Natural killer cell (primary cell): ENCODE measurements at regions not wholly inside any gene's neighbourhood (a gene's known extent, or its start where the extent isn't known, plus 50 kb on each side); places are given as distances from the start of the nearest gene placed in this dataset.

Source experiments
- ATAC-seq, 3 donors: fragments of 150-1000 bp in 2 of 3; fragments of 200-7000 bp in 1 of 3; cut with Tn5 transposase; 1 replicate in 1 of 3; 2 replicates in 2 of 3; pipeline ENCODE4 v1.10.0; 2021; ENCODE audit warnings: mild to moderate bottlenecking in 2 of 3, moderate library complexity in 2 of 3
- DNase-seq, 2 donors: peaks; one replicate each; pipeline versions ENCODE4 v3.0.0 to v3.0.0-alpha.2; 2013 to 2021; ENCODE audit warnings: mixed read lengths in 1 of 2
- H3K27ac ChIP-seq: one replicate; pipeline ENCODE4 v1.5.1; 2013; ENCODE audit warnings: mild to moderate bottlenecking, low read length
- H3K27me3 ChIP-seq: one replicate; pipeline ENCODE4 v1.6.1; 2013; ENCODE audit warnings: low read length; ENCODE audit not compliant: control insufficient read depth, insufficient read depth
- H3K36me3 ChIP-seq: one replicate; pipeline ENCODE4 v1.6.1; 2013; ENCODE audit warnings: low read length; ENCODE audit not compliant: control insufficient read depth, insufficient read depth
- H3K4me1 ChIP-seq: one replicate; pipeline ENCODE4 v1.6.1; 2013; ENCODE audit warnings: low read length; ENCODE audit not compliant: control insufficient read depth, insufficient read depth
- H3K4me3 ChIP-seq: one replicate; pipeline ENCODE4 v1.5.1; 2013; ENCODE audit warnings: low read length
- H3K9me3 ChIP-seq: one replicate; pipeline ENCODE4 v1.6.1; 2013; ENCODE audit warnings: low read length; ENCODE audit not compliant: control insufficient read depth, insufficient read depth
- H3K27ac Mint-ChIP-seq, 2 donors: one replicate each; pipeline ENCODE4 v1.8.0; 2022; ENCODE audit warnings: mild to moderate bottlenecking in 2 of 2, mixed read lengths in 2 of 2, moderate library complexity in 1 of 2
- H3K27me3 Mint-ChIP-seq, 2 donors: one replicate each; pipeline ENCODE4 v1.8.0; 2022; ENCODE audit warnings: low read depth in 2 of 2, mixed read lengths in 2 of 2
- H3K36me3 Mint-ChIP-seq: one replicate; pipeline ENCODE4 v1.8.0; 2022; ENCODE audit warnings: mixed read lengths
- H3K4me1 Mint-ChIP-seq, 2 donors: one replicate each; pipeline ENCODE4 v1.8.0; 2022; ENCODE audit warnings: mixed read lengths in 2 of 2
- H3K4me3 Mint-ChIP-seq: one replicate; pipeline ENCODE4 v1.8.0; 2022; ENCODE audit warnings: mild to moderate bottlenecking, moderate library complexity, mixed read lengths
- H3K9me3 Mint-ChIP-seq, 2 donors: one replicate each; pipeline ENCODE4 v1.8.0; 2022; ENCODE audit warnings: mixed read lengths in 2 of 2
- CTCF ChIP-seq: fragments of 200-600 bp; IDR thresholded peaks from one replicate; pipeline ENCODE4 v1.8.0; 2022; ENCODE audit warnings: antibody characterized with exemption
- WGBS: methylation state at CpG from one replicate; pipeline ENCODE4 v1.1.7; 2013; ENCODE audit warnings: missing lambda C conversion rate; ENCODE audit not compliant: insufficient coverage; 5-methylcytosine and 5-hydroxymethylcytosine counted together
- intact Hi-C: fragments of 100-400 bp; cut with micrococcal nuclease; formaldehyde crosslinking; loops from one replicate; pipeline ENCODE4 v1.14.2; 2022

DNA sequence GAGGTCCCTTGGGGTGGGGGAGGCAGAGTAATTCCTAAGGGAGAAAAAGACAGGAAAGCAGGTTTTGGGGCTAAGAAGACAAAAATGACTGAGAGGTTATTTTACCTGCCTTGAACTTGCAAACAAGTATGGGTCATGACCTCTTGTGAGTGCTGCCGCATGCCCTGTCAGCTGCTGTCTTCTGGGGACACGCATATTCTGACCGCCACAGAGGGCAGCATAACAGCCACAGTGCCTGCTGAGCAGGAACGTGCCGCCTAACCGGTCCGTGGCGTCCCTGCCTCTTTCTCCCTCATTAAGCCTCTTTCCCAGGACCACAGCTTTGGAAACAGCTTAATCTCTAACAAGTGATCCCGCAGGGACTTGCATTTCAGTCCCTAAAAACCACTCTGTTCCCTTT, 51.3 kb upstream of the KCNA1 start:
- no peaks in the 10 kb centered on the region for H3K9me3 Mint-ChIP-seq
- H3K4me1 ChIP-seq = peaks cover 10% of the 10 kb centered on the region
- H3K36me3 Mint-ChIP-seq = no peaks in the 10 kb centered on the region
- H3K4me3 Mint-ChIP-seq = no peak overlapping the region
- peak overlapping the region in 1 of 2 donors; percentile 8 for H3K27ac Mint-ChIP-seq
- 39% methylated on average over 9 of the region's 9 CpGs for WGBS
- intact Hi-C loops = loop anchor here (5.0 kb wide), 2 partner anchors 144 to 224 kb away; no protein-coding TSS in a partner anchor
- H3K36me3 ChIP-seq = no peaks in the 10 kb centered on the region
- peaks cover 6% of the 10 kb centered on the region for H3K27me3 ChIP-seq
- H3K27ac ChIP-seq = no peak overlapping the region
- peaks cover 12 to 14% of the 10 kb centered on the region in 2 donors for H3K27me3 Mint-ChIP-seq
- TF ChIP-seq CTCF = no peak
- H3K9me3 ChIP-seq = no peaks in the 10 kb centered on the region
- H3K4me3 ChIP-seq = peak overlapping the region; percentile 16
- ATAC-seq = peak in 1 of 3 donors; percentile 17
- peaks cover 16 to 25% of the 10 kb centered on the region in 2 donors for H3K4me1 Mint-ChIP-seq
- DNase-seq = no peak

- no peak overlapping the region for H3K4me3 ChIP-seq
- intact Hi-C loops = loop anchor here (5.0 kb wide), 2 partner anchors 143 to 223 kb away; no protein-coding TSS in a partner anchor
- DNase-seq (no peak), ATAC-seq (no peak)
- H3K4me1 ChIP-seq = peaks cover 10% of the 10 kb centered on the region
- Mint-ChIP-seq H3K36me3 (no peaks in the 10 kb centered on the region), H3K4me3 (no peak overlapping the region), H3K27me3 (peaks cover 14 to 17% of the 10 kb centered on the region in 2 donors), H3K4me1 (peaks cover 16 to 25% of the 10 kb centered on the region in 2 donors), H3K27ac (no peak overlapping the region), H3K9me3 (no peaks in the 10 kb centered on the region)
- H3K36me3 ChIP-seq = no peaks in the 10 kb centered on the region
- TF ChIP-seq CTCF = no peak
- H3K27me3 ChIP-seq = peaks cover 6% of the 10 kb centered on the region
- WGBS = 89% methylated on average over 8 of the region's 8 CpGs
- no peaks in the 10 kb centered on the region for H3K9me3 ChIP-seq
- H3K27ac ChIP-seq = no peak overlapping the region
Observed at GRCh38 chr12:4859478-4860210, 50.1 kb upstream of the KCNA1 start.
